Superior temporal gyrus (tissue), 1 donor: ENCODE measurements at regions not wholly inside any gene's neighbourhood (a gene's known extent, or its start where the extent isn't known, plus 50 kb on each side); places are given as distances from the start of the nearest gene placed in this dataset.
A peak's percentile ranks its signal among the peaks of the same experiment; 100 is the strongest.

Experiments
- DNase-seq: peaks from one replicate; pipeline ENCODE4 v3.0.0-alpha.2; 2016; ENCODE audit errors: extremely low spot score

- no peak for DNase-seq
These were observed 506.9 kb downstream of the FOXG1 start for GRCh38 chr14:29273513-29273912.

- DNase-seq, result peak; percentile 61
These were observed 508.5 kb downstream of the FOXG1 start for GRCh38 chr14:29274890-29275596.

GRCh38 chr14:29278301-29279263 lies 512.0 kb downstream of the FOXG1 start:
- no peak for DNase-seq

DNA sequence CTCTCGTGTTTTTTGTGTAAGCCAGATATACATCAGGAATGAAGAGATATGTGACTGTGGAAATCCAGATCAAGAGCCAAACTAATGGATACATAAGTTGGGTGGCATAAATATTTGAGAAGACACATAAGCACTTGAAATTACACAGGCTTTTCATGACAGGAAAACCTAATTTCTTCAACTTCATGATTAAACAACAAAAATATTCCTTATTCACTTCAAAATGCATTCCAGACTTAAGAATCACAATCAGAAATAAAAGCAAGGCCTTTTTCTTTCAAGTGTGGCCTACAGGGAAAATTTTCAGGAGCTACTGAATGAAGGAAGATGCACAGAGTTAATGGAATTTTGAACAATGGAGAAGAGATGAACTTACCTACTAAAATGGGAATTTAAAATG lies 515.6 kb downstream of the FOXG1 start:
- DNase-seq, result no peak

DNA sequence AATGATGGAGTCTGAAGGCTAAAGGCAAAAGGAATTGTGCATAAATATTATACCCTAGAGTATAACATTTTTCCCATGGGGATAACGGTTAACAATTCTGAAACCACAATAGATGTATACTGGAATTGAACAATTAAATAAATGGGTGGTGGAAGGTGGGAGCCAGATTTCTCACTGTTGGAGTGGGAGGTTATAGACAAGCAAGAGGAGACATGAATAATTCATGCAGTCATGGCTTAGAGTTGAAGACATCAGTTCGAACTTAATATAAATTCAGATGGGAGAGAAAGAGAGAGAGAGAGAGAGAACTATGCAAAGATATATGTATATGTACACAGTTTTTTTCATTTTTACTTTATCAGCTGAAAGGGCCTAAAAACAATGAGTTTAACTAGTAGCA lies 523.9 kb downstream of the FOXG1 start:
- no peak for DNase-seq

GRCh38 chr14:29299372-29299771 lies 532.8 kb downstream of the FOXG1 start:
- DNase-seq, result no peak

DNA sequence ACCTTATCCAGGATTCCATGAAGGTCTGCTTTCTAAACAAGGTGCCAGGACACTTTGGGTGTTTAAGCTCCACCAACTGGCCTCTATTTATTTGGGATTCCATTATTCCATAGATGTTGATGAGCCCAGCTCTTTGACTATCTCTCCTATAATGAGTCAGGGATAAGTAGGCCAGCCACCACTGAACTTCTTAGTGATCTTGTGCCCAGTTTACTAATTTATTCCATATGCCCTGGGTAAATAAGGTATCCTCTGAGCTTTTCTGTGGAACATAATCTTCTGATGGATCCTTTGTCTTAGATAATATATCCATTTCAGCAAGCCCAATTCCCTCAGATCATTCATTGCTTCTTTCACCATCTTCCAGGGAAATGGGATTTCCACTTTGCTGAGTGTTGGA lies 535.0 kb downstream of the FOXG1 start:
- DNase-seq, result no peak

DNA sequence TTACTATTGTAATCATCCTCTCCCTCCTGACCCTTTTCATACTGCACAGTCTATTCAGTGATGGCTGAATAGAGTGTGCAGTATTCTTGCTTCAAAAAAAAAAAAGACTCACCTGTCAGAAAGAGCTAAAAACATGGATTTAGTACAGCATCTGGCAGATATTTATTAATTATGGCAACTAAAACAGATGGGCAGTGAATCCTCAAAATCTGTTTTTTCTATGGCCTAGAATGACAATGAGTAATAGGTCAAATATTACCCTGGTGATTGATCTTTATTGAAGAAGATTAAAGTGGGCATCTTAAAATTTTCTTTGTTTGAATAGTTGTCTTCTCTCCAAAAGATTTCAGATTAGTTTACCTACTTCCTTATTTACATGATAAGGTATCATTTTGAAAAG lies 543.6 kb downstream of the FOXG1 start:
- no peak for DNase-seq

DNA sequence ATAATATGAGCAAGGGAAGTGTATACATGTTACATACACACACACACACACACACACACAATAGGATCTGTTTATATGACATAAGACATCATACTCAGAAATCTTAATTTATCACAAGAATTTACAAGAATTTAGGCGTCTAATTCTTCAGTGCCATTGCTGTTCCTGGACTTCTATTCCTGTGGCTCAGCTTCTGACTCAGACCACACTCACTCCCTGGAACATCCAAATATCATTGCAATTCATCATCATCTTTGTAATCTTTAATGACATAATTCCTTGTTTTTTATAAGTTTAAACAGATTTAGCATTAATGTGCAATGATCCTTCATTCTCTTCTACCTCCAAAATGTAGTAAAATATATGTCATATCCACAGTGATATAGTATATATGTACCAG lies 544.2 kb downstream of the FOXG1 start:
- DNase-seq, result no peak

- DNase-seq, result no peak
These were observed 545.4 kb downstream of the FOXG1 start for GRCh38 chr14:29311983-29312382.

DNA sequence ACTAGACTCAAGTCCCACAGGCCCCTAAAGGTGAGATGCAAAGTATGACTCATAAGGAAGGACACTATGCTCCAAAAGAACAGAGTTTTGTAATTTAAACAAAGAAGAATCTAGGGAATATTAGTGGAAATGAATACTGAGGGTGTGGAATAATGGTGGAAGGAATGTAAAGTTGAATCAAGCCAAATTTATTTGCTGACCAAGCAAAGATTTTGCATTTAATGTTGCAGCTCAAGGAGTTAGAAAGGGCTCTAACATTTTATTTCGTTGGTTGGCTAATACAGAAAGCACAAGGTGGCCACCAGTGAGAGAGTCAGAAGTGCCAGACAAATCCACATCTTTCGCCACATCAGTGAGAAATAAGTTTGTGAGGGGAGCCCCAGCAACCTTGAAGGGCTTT lies 550.3 kb downstream of the FOXG1 start:
- DNase-seq, result no peak

- no peak for DNase-seq
These were observed 550.8 kb downstream of the FOXG1 start for GRCh38 chr14:29317423-29317822.

- DNase-seq, result no peak
These were observed 553.7 kb downstream of the FOXG1 start for GRCh38 chr14:29320286-29320685.

- DNase-seq, result no peak
These were observed 555.1 kb downstream of the FOXG1 start for GRCh38 chr14:29321646-29322045.

- peak; percentile 33 for DNase-seq
These were observed 573.0 kb downstream of the FOXG1 start for GRCh38 chr14:29339494-29340172.

GRCh38 chr14:29348504-29348903 lies 579.1 kb downstream of the PRKD1 start:
- DNase-seq, result no peak

GRCh38 chr14:29350496-29350895 lies 577.2 kb downstream of the PRKD1 start:
- no peak for DNase-seq

- no peak for DNase-seq
These were observed 575.5 kb downstream of the PRKD1 start for GRCh38 chr14:29351996-29352705.

GRCh38 chr14:29352706-29353080 lies 575.0 kb downstream of the PRKD1 start:
- DNase-seq, result no peak

GRCh38 chr14:29353513-29353912 lies 574.1 kb downstream of the PRKD1 start:
- DNase-seq, result no peak

DNA sequence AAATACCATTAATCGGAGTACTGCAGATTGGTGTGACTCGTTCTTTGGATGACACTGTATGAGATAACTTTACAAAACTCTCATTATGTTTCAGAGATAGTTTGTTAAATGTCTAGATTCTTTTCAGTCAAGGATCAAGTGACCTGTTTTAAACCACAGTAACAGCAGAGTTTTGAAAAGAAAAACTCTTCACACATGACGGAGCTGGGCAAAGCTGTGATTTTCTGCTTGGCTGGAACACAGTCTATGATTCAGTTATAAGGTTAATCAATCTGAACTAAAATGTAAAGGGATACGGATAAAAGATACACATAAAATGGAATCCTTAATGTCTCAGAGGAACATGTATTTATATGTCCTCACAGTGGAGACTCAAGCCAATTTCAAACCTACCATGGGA lies 573.2 kb downstream of the PRKD1 start:
- DNase-seq, result no peak

GRCh38 chr14:29355331-29355730 lies 572.3 kb downstream of the PRKD1 start:
- no peak for DNase-seq
